ENCODE measurements at regions not wholly inside any gene's neighbourhood (a gene's known extent, or its start where the extent isn't known, plus 50 kb on each side); places are given as distances from the start of the nearest gene placed in this dataset.
A peak's percentile ranks its signal among the peaks of the same experiment; 100 is the strongest.

GRCh38 chr4:18540349-18540748 lies 518.8 kb upstream of the LCORL start:
- DNase-seq (ENCODE audit: low spot score) = no peak

GRCh38 chr4:18538121-18538520 lies 516.6 kb upstream of the LCORL start:
- DNase-seq (ENCODE audit: low spot score) = no peak

GRCh38 chr4:18536428-18536827 lies 514.9 kb upstream of the LCORL start:
- DNase-seq (ENCODE audit: low spot score) = peak; percentile 17

- DNase-seq (ENCODE audit: low spot score) = no peak
These were observed 514.4 kb upstream of the LCORL start for GRCh38 chr4:18535948-18536347.

GRCh38 chr4:18533262-18533775 lies 511.8 kb upstream of the LCORL start:
- DNase-seq (ENCODE audit: low spot score) = no peak

- DNase-seq (ENCODE audit: low spot score) = no peak
These were observed 510.2 kb upstream of the LCORL start for GRCh38 chr4:18531731-18532130.

- peak; percentile 32 for DNase-seq (ENCODE audit: low spot score)
These were observed 507.9 kb upstream of the LCORL start for GRCh38 chr4:18529482-18529881.

GRCh38 chr4:18524667-18525066 lies 503.1 kb upstream of the LCORL start:
- no peak for DNase-seq (ENCODE audit: low spot score)

GRCh38 chr4:18518098-18518497 lies 496.5 kb upstream of the LCORL start:
- no peak for DNase-seq (ENCODE audit: low spot score)

GRCh38 chr4:18513861-18514260 lies 492.3 kb upstream of the LCORL start:
- no peak for DNase-seq (ENCODE audit: low spot score)

GRCh38 chr4:18512718-18513117 lies 491.2 kb upstream of the LCORL start:
- no peak for DNase-seq (ENCODE audit: low spot score)

GRCh38 chr4:18511727-18512126 lies 490.2 kb upstream of the LCORL start:
- DNase-seq (ENCODE audit: low spot score) = no peak

GRCh38 chr4:18508786-18509185 lies 487.2 kb upstream of the LCORL start:
- no peak for DNase-seq (ENCODE audit: low spot score)

- DNase-seq (ENCODE audit: low spot score) = no peak
These were observed 459.4 kb upstream of the LCORL start for GRCh38 chr4:18480928-18481327.

- no peak for DNase-seq (ENCODE audit: low spot score)
These were observed 458.8 kb upstream of the LCORL start for GRCh38 chr4:18480342-18480741.

- DNase-seq (ENCODE audit: low spot score) = no peak
These were observed 458.3 kb upstream of the LCORL start for GRCh38 chr4:18479825-18480224.

- no peak for DNase-seq (ENCODE audit: low spot score)
These were observed 442.5 kb upstream of the LCORL start for GRCh38 chr4:18463987-18464559.

GRCh38 chr4:18458465-18458864 lies 436.9 kb upstream of the LCORL start:
- no peak for DNase-seq (ENCODE audit: low spot score)

GRCh38 chr4:18454349-18454748 lies 432.8 kb upstream of the LCORL start:
- DNase-seq (ENCODE audit: low spot score) = no peak

- no peak for DNase-seq (ENCODE audit: low spot score)
These were observed 423.6 kb upstream of the LCORL start for GRCh38 chr4:18445110-18445509.

- no peak for DNase-seq (ENCODE audit: low spot score)
These were observed 422.7 kb upstream of the LCORL start for GRCh38 chr4:18444206-18444605.

- no peak for DNase-seq (ENCODE audit: low spot score)
These were observed 421.4 kb upstream of the LCORL start for GRCh38 chr4:18442957-18443356.

GRCh38 chr4:18441676-18442075 lies 420.1 kb upstream of the LCORL start:
- DNase-seq (ENCODE audit: low spot score) = no peak

GRCh38 chr4:18441203-18441590 lies 419.6 kb upstream of the LCORL start:
- DNase-seq (ENCODE audit: low spot score) = no peak

Data from HuH-7.5 (cell line).